AG04450 (cell line): ENCODE measurements at regions not wholly inside any gene's neighbourhood (a gene's known extent, or its start where the extent isn't known, plus 50 kb on each side); places are given as distances from the start of the nearest gene placed in this dataset.
"Not testable (repeated sequence)": the region's sequence is repeated elsewhere in the genome, so short reads cannot be mapped to it uniquely, and the experiment has no call there.

ENCODE experiments used
- CTCF ChIA-PET: fragments of 300-600, 350-600 bp; formaldehyde crosslinking; extraction: SDS; loops from one replicate; lab custom pipeline; 2022; ENCODE audit warnings: antibody characterized with exemption, inconsistent platforms; lab: Charles Lee
- POLR2A ChIA-PET: fragments of 350-600 bp; formaldehyde crosslinking; extraction: SDS; loops from one replicate; lab custom pipeline; 2021; ENCODE audit warnings: antibody characterized with exemption, inconsistent platforms; lab: Yijun Ruan, JAX
- DNase-seq: peaks from one replicate; pipeline ENCODE4 v3.0.0-alpha.2; 2011; ENCODE audit warnings: low read depth, low spot score
- H3K27ac ChIP-seq: one replicate; pipeline ENCODE4 v1.5.1; 2012; ENCODE audit warnings: low read depth, low read length, control low read depth
- H3K27me3 ChIP-seq: one replicate; pipeline ENCODE4 v1.6.0; 2012; ENCODE audit warnings: low read length; ENCODE audit not compliant: control insufficient read depth, insufficient read depth
- H3K4me3 ChIP-seq: 2 replicates; pipeline ENCODE4 v1.5.1; 2011; ENCODE audit warnings: mild to moderate bottlenecking, low read depth, low read length, control low read depth
- H3K9me3 ChIP-seq: 2 replicates; pipeline ENCODE4 v1.5.1; 2012; ENCODE audit warnings: low read length; ENCODE audit not compliant: control insufficient read depth, insufficient read depth

- POLR2A ChIA-PET, H3K4me3 ChIP-seq, CTCF ChIA-PET, H3K27ac ChIP-seq, H3K9me3 ChIP-seq, DNase-seq, H3K27me3 ChIP-seq: not testable (repeated sequence)
Observed at GRCh38 chr21:10100873-10101272, 420.5 kb upstream of the TPTE start.

- DNase-seq, H3K27ac ChIP-seq, H3K4me3 ChIP-seq, H3K27me3 ChIP-seq, CTCF ChIA-PET, POLR2A ChIA-PET: not testable (repeated sequence)
- peaks cover 51% of the 10 kb centered on the region for H3K9me3 ChIP-seq
Observed at GRCh38 chr21:10119342-10119741, 402.0 kb upstream of the TPTE start.

GRCh38 chr21:10119746-10120535, 401.4 kb upstream of the TPTE start:
- H3K27ac ChIP-seq, CTCF ChIA-PET, H3K4me3 ChIP-seq, DNase-seq, POLR2A ChIA-PET, H3K27me3 ChIP-seq: not testable (repeated sequence)
- H3K9me3 ChIP-seq, result peaks cover 51% of the 10 kb centered on the region

GRCh38 chr21:10120536-10120934, 400.8 kb upstream of the TPTE start:
- DNase-seq, POLR2A ChIA-PET, CTCF ChIA-PET, H3K4me3 ChIP-seq, H3K27me3 ChIP-seq, H3K27ac ChIP-seq: not testable (repeated sequence)
- peaks cover 52% of the 10 kb centered on the region for H3K9me3 ChIP-seq

- CTCF ChIA-PET, H3K27ac ChIP-seq, DNase-seq, H3K4me3 ChIP-seq, H3K27me3 ChIP-seq, POLR2A ChIA-PET: not testable (repeated sequence)
- H3K9me3 ChIP-seq, result peaks cover 55% of the 10 kb centered on the region
Observed at GRCh38 chr21:10120965-10121550, 400.3 kb upstream of the TPTE start.

- POLR2A ChIA-PET, H3K27me3 ChIP-seq, H3K27ac ChIP-seq, DNase-seq, CTCF ChIA-PET, H3K4me3 ChIP-seq: not testable (repeated sequence)
- peaks cover 55% of the 10 kb centered on the region for H3K9me3 ChIP-seq
Observed at GRCh38 chr21:10121816-10122455, 399.4 kb upstream of the TPTE start.

GRCh38 chr21:10122801-10123507, 398.4 kb upstream of the TPTE start:
- DNase-seq, CTCF ChIA-PET, H3K27ac ChIP-seq, H3K27me3 ChIP-seq, H3K4me3 ChIP-seq, POLR2A ChIA-PET: not testable (repeated sequence)
- peaks cover 55% of the 10 kb centered on the region for H3K9me3 ChIP-seq

- H3K4me3 ChIP-seq, DNase-seq, H3K27ac ChIP-seq, H3K27me3 ChIP-seq, CTCF ChIA-PET, POLR2A ChIA-PET: not testable (repeated sequence)
- peaks cover 55% of the 10 kb centered on the region for H3K9me3 ChIP-seq
Observed at GRCh38 chr21:10123508-10123885, 397.9 kb upstream of the TPTE start.

- H3K27ac ChIP-seq, DNase-seq, H3K4me3 ChIP-seq, CTCF ChIA-PET, POLR2A ChIA-PET, H3K27me3 ChIP-seq: not testable (repeated sequence)
- H3K9me3 ChIP-seq, result peaks cover 35% of the 10 kb centered on the region
Observed at GRCh38 chr21:10125616-10126015, 395.8 kb upstream of the TPTE start.

GRCh38 chr21:10134119-10134518, 387.3 kb upstream of the TPTE start:
- H3K27ac ChIP-seq, POLR2A ChIA-PET, CTCF ChIA-PET, H3K4me3 ChIP-seq, H3K27me3 ChIP-seq, H3K9me3 ChIP-seq, DNase-seq: not testable (repeated sequence)

- H3K4me3 ChIP-seq, H3K27me3 ChIP-seq, DNase-seq, H3K9me3 ChIP-seq, H3K27ac ChIP-seq, CTCF ChIA-PET, POLR2A ChIA-PET: not testable (repeated sequence)
Observed at GRCh38 chr21:10135879-10136278, 385.5 kb upstream of the TPTE start.
